ENCODE measurements at regions not wholly inside any gene's neighbourhood (a gene's known extent, or its start where the extent isn't known, plus 50 kb on each side); places are given as distances from the start of the nearest gene placed in this dataset.

GRCh38 chr10:28354511-28354910 is 51.6 kb upstream of the MPP7 start:
- TF ChIP-seq ISL1 (CRISPR knock-in tag; IDR thresholded peaks at IDR 0.05) (no peak), BACH2 (CRISPR knock-in tag; IDR thresholded peaks at IDR 0.05; ENCODE audit: borderline replicate concordance) (no peak), ZC3H10 (CRISPR knock-in tag; IDR thresholded peaks at IDR 0.05) (no peak), TOX (CRISPR knock-in tag; IDR thresholded peaks at IDR 0.05; ENCODE audit: borderline replicate concordance) (no peak), ZNF8 (CRISPR knock-in tag; IDR thresholded peaks at IDR 0.05) (no peak), CSRNP3 (CRISPR knock-in tag; IDR thresholded peaks at IDR 0.05) (no peak), TSHZ2 (CRISPR knock-in tag; IDR thresholded peaks at IDR 0.05) (no peak), ZFP30 (CRISPR knock-in tag; IDR thresholded peaks at IDR 0.05) (no peak), ZFP3 (CRISPR knock-in tag; IDR thresholded peaks at IDR 0.05) (no peak), OSR1 (CRISPR knock-in tag; IDR thresholded peaks at IDR 0.05) (no peak), GLIS3 (CRISPR knock-in tag; IDR thresholded peaks at IDR 0.05) (no peak)
- no peak for ATAC-seq

GRCh38 chr10:28355376-28355775 is 52.5 kb upstream of the MPP7 start:
- TF ChIP-seq CSDC2 (CRISPR knock-in tag; IDR thresholded peaks at IDR 0.05) (no peak), TOX (CRISPR knock-in tag; IDR thresholded peaks at IDR 0.05; ENCODE audit: borderline replicate concordance) (no peak), ZFP3 (CRISPR knock-in tag; IDR thresholded peaks at IDR 0.05) (no peak), PPARA (CRISPR knock-in tag; IDR thresholded peaks at IDR 0.05; ENCODE audit: borderline replicate concordance) (no peak), ZNF8 (CRISPR knock-in tag; IDR thresholded peaks at IDR 0.05) (no peak), OSR1 (CRISPR knock-in tag; IDR thresholded peaks at IDR 0.05) (no peak), ARNTL (CRISPR knock-in tag; IDR thresholded peaks at IDR 0.05; ENCODE audit: borderline replicate concordance, low read depth) (no peak), ESRRG (CRISPR knock-in tag; IDR thresholded peaks at IDR 0.05) (no peak), RARB (CRISPR knock-in tag; IDR thresholded peaks at IDR 0.05) (no peak), TCF4 (CRISPR knock-in tag; IDR thresholded peaks at IDR 0.05; ENCODE audit: borderline replicate concordance) (no peak), SNAI2 (CRISPR knock-in tag; IDR thresholded peaks at IDR 0.05) (no peak), PATZ1 (CRISPR knock-in tag; IDR thresholded peaks at IDR 0.05; ENCODE audit: borderline replicate concordance) (no peak), ZFP30 (CRISPR knock-in tag; IDR thresholded peaks at IDR 0.05) (no peak), ZNF565 (CRISPR knock-in tag; conservative IDR thresholded peaks at IDR 0.05; ENCODE audit: low read depth) (no peak)
- no peak for ATAC-seq

GRCh38 chr10:28359334-28359733 is 56.5 kb upstream of the MPP7 start:
- ATAC-seq: no peak
- no peak for TF ChIP-seq SNAI2 (CRISPR knock-in tag; IDR thresholded peaks at IDR 0.05)
- no peak for TF ChIP-seq TCF4 (CRISPR knock-in tag; IDR thresholded peaks at IDR 0.05; ENCODE audit: borderline replicate concordance)
- no peak for TF ChIP-seq ZNF70 (CRISPR knock-in tag; IDR thresholded peaks at IDR 0.05)
- no peak for TF ChIP-seq OSR1 (CRISPR knock-in tag; IDR thresholded peaks at IDR 0.05)
- TF ChIP-seq TOX (CRISPR knock-in tag; IDR thresholded peaks at IDR 0.05; ENCODE audit: borderline replicate concordance): no peak
- no peak for TF ChIP-seq ZC3H10 (CRISPR knock-in tag; IDR thresholded peaks at IDR 0.05)

- no peak for ATAC-seq
- no peak for TF ChIP-seq ZNF70 (CRISPR knock-in tag; IDR thresholded peaks at IDR 0.05)
- no peak for TF ChIP-seq CSDC2 (CRISPR knock-in tag; IDR thresholded peaks at IDR 0.05)
- no peak for TF ChIP-seq RARB (CRISPR knock-in tag; IDR thresholded peaks at IDR 0.05)
- TF ChIP-seq TCF4 (CRISPR knock-in tag; IDR thresholded peaks at IDR 0.05; ENCODE audit: borderline replicate concordance): no peak
- TF ChIP-seq CSRNP3 (CRISPR knock-in tag; IDR thresholded peaks at IDR 0.05): no peak
- TF ChIP-seq BACH2 (CRISPR knock-in tag; IDR thresholded peaks at IDR 0.05; ENCODE audit: borderline replicate concordance): no peak
- no peak for TF ChIP-seq SNAI2 (CRISPR knock-in tag; IDR thresholded peaks at IDR 0.05)
Measured at GRCh38 chr10:28360175-28360574, 57.3 kb upstream of the MPP7 start.
